ENCODE measurements at regions not wholly inside any gene's neighbourhood (a gene's known extent, or its start where the extent isn't known, plus 50 kb on each side); places are given as distances from the start of the nearest gene placed in this dataset.

GRCh38 chr2:241949736-241950412, 80.3 kb downstream of the RTP5 start:
- H3K9me3 ChIP-seq (ENCODE audit: insufficient read depth in 2 of 2, low read depth in 1 of 2, low read length in 1 of 2): no peaks in the 10 kb centered on the region; a peak in 1 of 4 replicates
- H3K18ac ChIP-seq (ENCODE audit: extremely low read depth, low read length): no peak overlapping the region
- peaks cover 9% of the 10 kb centered on the region; the same call in 1 of the 2 replicates for H3K23me2 ChIP-seq (ENCODE audit: low read depth, low read length)
- H2BK120ac ChIP-seq (replicated peaks; ENCODE audit: low read depth, low read length): no peak overlapping the region
- no peak overlapping the region for H2BK15ac ChIP-seq (ENCODE audit: low read length)
- 0 out of 2 replicates have a peak overlapping the region, but pooled peaks have one; percentile 48 for H2BK20ac ChIP-seq (ENCODE audit: low read length)
- 90% methylated on average over 14 of the region's 18 CpGs; no CpG with 5 or more reads in 1 of the 2 experiments for WGBS, 2 experiments (ENCODE audit: extremely low coverage in 1 of 2, insufficient coverage in 1 of 2, insufficient read length in 1 of 2, insufficient replicate concordance in 2 of 2, low coverage in 1 of 2, low lambda C conversion rate in 2 of 2, missing lambda C conversion rate in 1 of 2)
- no peak overlapping the region for H4K5ac ChIP-seq (ENCODE audit: insufficient read length, low read depth, low read length)
- H3K36me3 ChIP-seq (ENCODE audit: control insufficient read depth in 2 of 4, insufficient read depth in 4 of 4, low read length in 3 of 4): no peaks in the 10 kb centered on the region
- peaks cover 0 to 12% (median 3%) of the 10 kb centered on the region in 4 experiments; a peak in 3 of 7 replicates for H3K4me1 ChIP-seq (replicated peaks in 1 of 4; ENCODE audit: control insufficient read depth in 3 of 4, insufficient read depth in 4 of 4, low read length in 3 of 4)
- H3K79me1 ChIP-seq (ENCODE audit: low read depth, low read length): no peaks in the 10 kb centered on the region
- no peak for DNase-seq (ENCODE audit: low read depth in 1 of 2, low spot score in 2 of 2)
- ChIA-PET POLR2A (ENCODE audit: partially characterized antibody) (no interaction called here), CTCF (ENCODE audit: partially characterized antibody) (interaction anchor here (0.8 to 1.1 kb wide), 2 partner anchors 11 to 27 kb away, joined by 3 read pairs; no protein-coding TSS in a partner anchor)
- H3K14ac ChIP-seq (ENCODE audit: insufficient read length): no peak overlapping the region
- H3K4me3 ChIP-seq (ENCODE audit: extremely low read depth in 1 of 4, insufficient read depth in 2 of 4, low read depth in 3 of 4, low read length in 4 of 4): no peak overlapping the region
- H3K56ac ChIP-seq (replicated peaks; ENCODE audit: insufficient read length, low read depth, low read length): no peak overlapping the region
- no peak overlapping the region for H3K4me2 ChIP-seq (ENCODE audit: insufficient read depth in 1 of 2, low read depth in 2 of 2, low read length in 2 of 2)
- peaks cover 0 to 19% (median 8%) of the 10 kb centered on the region in 4 experiments; a peak in 5 of 7 replicates for H3K27me3 ChIP-seq (replicated peaks in 1 of 4; ENCODE audit: control insufficient read depth in 3 of 4, extremely low read depth in 1 of 4, insufficient read depth in 3 of 4, low read length in 3 of 4)
- H4K8ac ChIP-seq (ENCODE audit: extremely low read depth, insufficient read depth, low read length): no peak overlapping the region
- 0 out of 2 replicates have a peak overlapping the region, but pooled peaks have one; percentile 23 for H2BK12ac ChIP-seq (ENCODE audit: low read depth, low read length)
- FAIRE-seq: no peak
- peaks cover 2 to 23% of the 10 kb centered on the region in 2 experiments for H4K20me1 ChIP-seq (replicated peaks in 1 of 2; ENCODE audit: control insufficient read depth in 1 of 2, insufficient read depth in 2 of 2, low read length in 2 of 2)
- no peak overlapping the region for H2AK5ac ChIP-seq (ENCODE audit: low read depth, low read length)
- no peak overlapping the region for H4K91ac ChIP-seq (replicated peaks; ENCODE audit: insufficient read length, low read length)
- no peak overlapping the region for H3K9ac ChIP-seq (replicated peaks in 1 of 4; ENCODE audit: extremely low read depth in 1 of 4, low read depth in 3 of 4, low read length in 3 of 4)
- no peak overlapping the region for H2AFZ ChIP-seq (ENCODE audit: low read length)
- TF ChIP-seq ZNF274 (IDR thresholded peaks at IDR 0.05; ENCODE audit: borderline replicate concordance, extremely low read depth, low read length) (no peak), SP1 (IDR thresholded peaks at IDR 0.05; ENCODE audit: low read depth, low read length) (no peak), POLR2A (IDR thresholded peaks at IDR 0.05; ENCODE audit: control extremely low read depth in 1 of 2, low read depth in 2 of 2, low read length in 2 of 2) (no peak), KDM1A (IDR thresholded peaks at IDR 0.05; ENCODE audit: borderline replicate concordance, low read length) (no peak), BCL11A (IDR thresholded peaks at IDR 0.05; ENCODE audit: low read depth in 2 of 2, low read length in 2 of 2) (no peak), JUND (IDR thresholded peaks at IDR 0.05; ENCODE audit: low read length) (no peak), CEBPB (IDR thresholded peaks at IDR 0.05; ENCODE audit: low read depth, low read length) (no peak), KDM5A (IDR thresholded peaks at IDR 0.05; ENCODE audit: low read length) (no peak)
- H3K27ac ChIP-seq (ENCODE audit: low read depth, low read length): no peak overlapping the region
- no peak overlapping the region for H3K4ac ChIP-seq (replicated peaks; ENCODE audit: insufficient read length, low read depth, low read length)
- no peaks in the 10 kb centered on the region; a peak in 1 of 4 replicates for H3K79me2 ChIP-seq (ENCODE audit: control insufficient read depth in 1 of 2, insufficient read depth in 2 of 2, low read length in 2 of 2)
- peak overlapping the region; percentile 30 for H2BK5ac ChIP-seq (ENCODE audit: low read depth, low read length)
- H3K23ac ChIP-seq (ENCODE audit: insufficient read length): no peak overlapping the region

Data from H1 (cell line).